MM.1S (cell line): ENCODE measurements at regions not wholly inside any gene's neighbourhood (a gene's known extent, or its start where the extent isn't known, plus 50 kb on each side); places are given as distances from the start of the nearest gene placed in this dataset.

Experiments used
- CTCF ChIP-seq: fragments of 300-600 bp; sonication (generic); IDR thresholded peaks from 2 replicates; pipeline ENCODE4 v1.5.1; 2016; ENCODE audit warnings: antibody characterized with exemption, low read length, mixed read lengths
- EZH2 ChIP-seq: fragments of 300-600 bp; sonication (generic); optimal IDR thresholded peaks from 2 replicates; pipeline ENCODE3; 2017; ENCODE audit warnings: low read depth, mild to moderate bottlenecking, antibody characterized with exemption, low read length, mixed read lengths

- TF ChIP-seq CTCF = no peak
- TF ChIP-seq EZH2 = no peak
Measured at GRCh38 chr10:59085711-59086502, 90.5 kb upstream of the PHYHIPL start.
